NCI-H1930 (cell line): ENCODE measurements at regions not wholly inside any gene's neighbourhood (a gene's known extent, or its start where the extent isn't known, plus 50 kb on each side); places are given as distances from the start of the nearest gene placed in this dataset.
A peak's percentile ranks its signal among the peaks of the same experiment; 100 is the strongest.

Experiments
- DNase-seq, 2 experiments: peaks; one replicate each; lab custom pipeline; 2025; lab: John Stamatoyannopoulos, UW

DNA sequence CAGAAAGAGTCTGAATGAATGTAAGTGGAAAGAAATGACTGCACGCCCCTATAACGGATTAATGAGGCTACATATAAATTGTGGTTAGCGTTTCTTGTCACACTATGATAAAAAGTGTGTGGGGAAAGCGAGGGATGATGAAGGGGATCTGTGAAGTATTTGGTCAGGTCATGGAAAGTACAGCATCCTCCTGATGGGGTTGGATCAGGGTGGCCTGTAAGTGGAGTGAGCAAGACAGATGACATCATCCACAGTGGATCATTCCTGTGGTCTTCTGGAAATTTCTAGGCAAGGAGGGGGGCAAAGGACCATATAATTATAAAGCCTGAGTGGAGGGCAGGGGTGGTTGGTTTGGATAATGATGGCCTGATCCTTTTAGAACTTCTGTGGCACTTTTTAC is 606.0 kb downstream of the INHBA start:
- DNase-seq, result no peak

DNA sequence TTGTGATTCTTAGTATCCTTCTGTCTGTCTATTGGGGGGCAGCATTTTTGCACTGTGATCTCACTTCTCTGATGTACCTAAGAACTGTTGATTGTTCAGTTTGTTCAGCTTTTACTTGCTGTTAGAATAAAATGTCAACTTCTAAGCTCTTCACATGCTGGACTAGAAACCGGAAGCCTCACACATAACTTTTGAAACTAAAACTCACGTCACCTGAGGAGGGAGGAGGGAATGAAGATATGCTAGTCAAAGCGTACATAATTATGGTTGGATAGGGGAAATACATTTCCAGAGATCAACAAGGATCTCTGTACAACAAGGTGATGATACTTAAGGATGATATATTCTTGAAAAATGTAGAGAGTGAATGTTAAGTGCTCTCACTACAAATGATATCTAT is 609.7 kb downstream of the INHBA start:
- no peak for DNase-seq

DNA sequence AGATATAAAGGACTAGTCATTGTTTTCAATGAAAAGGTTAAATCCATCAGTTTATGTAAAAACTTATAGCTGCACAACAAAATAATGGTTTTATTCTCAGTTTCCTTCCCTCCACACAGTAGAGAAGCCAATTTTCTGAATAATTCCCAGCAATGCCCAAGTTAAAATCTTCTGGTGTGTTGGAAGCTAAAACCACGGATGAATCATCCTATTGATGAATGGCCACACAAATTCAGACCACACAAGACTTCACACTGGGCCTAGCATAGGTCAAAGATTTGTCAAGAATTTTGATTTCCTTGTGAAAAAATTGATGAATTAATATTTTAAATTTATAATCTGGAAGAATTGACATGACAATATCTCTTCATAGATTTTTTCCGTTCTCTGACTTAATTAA is 617.6 kb downstream of the INHBA start:
- DNase-seq, result no peak

DNA sequence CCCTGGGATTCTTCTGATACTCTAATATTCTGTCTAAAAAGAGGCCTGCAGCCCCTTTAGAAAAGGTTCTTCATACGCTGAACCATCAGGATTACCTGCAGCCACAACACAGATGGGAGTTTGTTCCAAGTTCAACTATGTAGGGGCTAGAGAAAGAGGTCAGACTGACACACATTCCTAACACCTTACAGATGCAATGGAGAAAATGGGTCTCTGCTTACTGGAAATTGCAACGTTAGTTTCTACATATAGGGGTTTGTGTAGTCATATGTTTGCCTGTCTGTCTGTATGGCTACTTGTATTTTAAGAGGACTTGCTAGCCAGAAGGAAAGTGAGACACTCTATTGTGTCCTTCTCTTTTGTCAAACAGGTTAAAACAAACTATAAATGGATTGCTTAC is 618.5 kb downstream of the INHBA start:
- DNase-seq, result no peak

DNA sequence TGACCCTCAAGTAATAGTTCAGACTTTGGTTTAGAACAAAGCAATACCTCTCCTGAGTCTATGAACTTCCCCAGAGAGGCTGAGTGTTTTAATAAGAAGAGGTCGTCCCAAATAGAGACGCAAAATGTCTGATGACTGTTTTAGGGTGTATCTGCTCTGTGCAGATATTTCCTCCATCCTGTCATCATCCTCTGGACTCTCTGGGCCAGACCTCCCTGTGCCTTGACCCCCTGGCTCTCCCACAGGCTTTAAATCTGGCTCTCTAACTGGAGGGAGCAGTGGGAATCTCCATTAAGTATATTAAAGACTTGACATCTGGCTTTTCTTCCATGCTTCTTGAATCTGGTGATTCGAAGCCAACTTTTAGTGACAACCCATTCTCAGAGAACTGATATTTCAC is 633.3 kb downstream of the INHBA start:
- DNase-seq, result no peak

DNA sequence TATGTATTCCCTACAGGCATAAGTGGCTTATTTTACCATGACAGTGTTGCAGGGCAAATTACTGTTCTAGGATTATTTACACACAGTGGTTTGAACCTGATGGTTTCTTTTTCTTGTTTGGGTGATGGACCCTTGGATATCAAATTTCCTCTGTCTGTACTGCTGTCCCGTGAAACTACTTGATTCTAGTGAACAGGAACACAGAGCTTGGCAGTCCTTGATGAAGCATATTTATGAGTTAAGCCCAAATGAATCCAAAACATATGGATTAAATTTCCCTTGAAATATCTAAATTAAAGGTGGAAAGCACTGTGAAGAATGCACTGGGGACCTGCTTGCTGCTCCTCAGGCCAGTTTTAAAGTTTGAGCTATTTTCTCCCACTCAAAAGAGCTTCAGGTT is 635.3 kb downstream of the INHBA start:
- DNase-seq, result no peak

DNA sequence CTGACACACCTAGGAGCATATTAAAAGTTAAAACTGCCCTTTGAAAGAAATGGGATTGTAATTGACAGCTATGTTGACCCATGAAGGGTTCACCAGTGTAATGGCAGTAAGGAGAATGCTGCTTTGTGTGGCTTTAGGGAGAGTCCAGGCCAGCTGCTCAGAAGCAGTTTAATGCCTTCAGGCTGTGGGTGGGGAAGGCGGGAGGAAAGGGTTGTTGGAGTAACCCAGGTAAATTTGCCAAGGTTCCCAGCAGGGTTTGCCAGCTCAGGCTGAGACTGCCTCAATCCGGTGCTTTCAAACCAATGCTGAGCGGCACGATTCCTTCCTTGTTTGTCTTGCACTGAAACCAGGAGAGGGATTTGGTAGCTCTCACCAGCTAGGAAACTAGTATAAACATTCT is 637.2 kb downstream of the INHBA start:
- DNase-seq, result no peak

DNA sequence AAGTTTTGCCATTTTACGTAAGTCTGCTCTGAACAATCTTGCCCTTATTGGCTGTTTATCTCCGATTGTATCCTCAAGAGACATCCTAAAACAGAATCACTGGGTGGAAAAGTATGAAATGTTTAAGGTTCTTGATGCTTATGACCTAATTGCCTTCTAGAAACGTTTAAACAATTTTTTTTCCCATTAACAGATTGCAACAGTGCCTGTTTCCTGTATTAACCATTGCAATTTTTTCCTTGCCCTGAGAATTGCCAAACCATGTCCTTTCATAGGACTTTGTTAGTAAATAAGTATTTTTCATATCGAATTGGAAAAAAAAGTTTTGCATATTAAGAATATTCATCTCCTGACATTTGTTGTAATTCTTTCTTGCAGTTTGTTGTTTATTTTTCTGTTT is 639.8 kb downstream of the INHBA start:
- DNase-seq, result no peak

DNA sequence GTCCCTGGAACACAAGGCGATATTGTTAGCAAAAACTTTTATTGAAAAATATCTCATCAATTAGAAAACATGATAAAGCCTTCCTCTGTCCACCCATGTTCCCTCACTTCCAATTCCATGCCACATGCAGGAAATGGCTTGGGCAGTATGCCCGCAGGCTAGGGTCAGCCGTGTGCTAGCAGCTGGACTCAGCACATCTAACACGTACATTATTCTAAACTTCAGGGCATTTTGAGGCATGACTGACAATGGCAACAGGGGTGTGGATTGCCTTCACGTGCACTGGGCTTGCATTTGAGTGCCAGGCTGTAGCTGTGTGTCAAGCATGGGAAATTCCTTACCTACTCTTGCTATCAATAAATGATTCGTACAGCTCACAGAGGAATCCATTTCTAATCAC is 642.1 kb downstream of the INHBA start:
- no peak for DNase-seq

DNA sequence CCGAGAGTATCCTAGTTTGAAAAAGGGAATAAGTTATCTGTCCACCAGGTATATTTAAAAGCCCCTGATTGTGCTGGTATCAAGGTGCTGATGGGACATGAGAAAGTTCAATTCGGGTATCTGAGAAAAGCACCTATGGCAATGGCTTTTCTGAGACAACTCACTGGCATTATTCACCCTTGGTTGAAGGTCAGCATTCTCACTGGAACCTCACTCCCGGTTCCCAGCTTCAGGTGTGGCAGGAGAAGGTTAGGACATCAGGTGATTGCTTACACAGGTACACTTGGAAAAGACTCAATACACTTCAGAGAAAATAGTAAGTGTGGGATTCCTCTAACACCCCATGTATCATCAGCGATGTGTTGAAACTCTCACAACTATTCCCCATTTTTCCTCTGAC is 643.1 kb downstream of the INHBA start:
- no peak for DNase-seq

DNA sequence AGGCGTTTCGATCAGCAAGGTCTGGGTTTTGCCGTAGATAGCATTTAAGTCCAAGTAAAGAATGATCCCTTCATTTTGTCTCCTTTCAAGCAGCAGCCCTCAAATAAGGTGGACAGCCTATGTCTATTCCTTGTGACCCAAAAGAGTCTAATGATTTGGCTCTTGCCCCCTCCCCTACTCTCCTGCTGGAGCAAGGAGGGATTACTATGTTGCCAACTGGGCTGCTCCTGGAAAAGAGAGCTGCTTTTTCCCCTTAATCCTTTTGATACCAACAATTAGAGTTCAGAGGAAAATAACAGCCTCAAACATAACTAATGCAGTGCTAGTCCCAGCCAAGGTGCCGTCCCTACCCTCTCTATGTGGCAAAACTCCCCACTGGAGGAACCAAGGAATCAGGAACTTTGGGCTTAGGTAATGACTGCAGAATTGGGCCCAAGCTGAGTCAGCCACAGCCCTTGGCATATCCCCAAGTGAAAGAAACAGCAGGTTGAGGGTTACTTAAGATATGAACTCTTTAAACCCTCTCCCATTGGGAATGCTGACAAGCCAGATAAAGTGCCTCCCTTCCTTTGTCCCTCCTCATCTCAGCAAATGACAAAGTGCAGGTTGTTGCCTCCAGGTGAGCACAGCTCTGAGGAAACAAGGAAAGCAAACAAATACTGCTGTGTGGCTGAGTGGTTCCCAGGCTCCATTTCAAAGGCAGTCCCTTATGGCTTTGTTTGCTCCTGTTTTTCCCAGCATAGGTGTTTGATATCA is 643.7 kb downstream of the INHBA start:
- peak in 1 of 2 experiments; percentile 23 for DNase-seq

DNA sequence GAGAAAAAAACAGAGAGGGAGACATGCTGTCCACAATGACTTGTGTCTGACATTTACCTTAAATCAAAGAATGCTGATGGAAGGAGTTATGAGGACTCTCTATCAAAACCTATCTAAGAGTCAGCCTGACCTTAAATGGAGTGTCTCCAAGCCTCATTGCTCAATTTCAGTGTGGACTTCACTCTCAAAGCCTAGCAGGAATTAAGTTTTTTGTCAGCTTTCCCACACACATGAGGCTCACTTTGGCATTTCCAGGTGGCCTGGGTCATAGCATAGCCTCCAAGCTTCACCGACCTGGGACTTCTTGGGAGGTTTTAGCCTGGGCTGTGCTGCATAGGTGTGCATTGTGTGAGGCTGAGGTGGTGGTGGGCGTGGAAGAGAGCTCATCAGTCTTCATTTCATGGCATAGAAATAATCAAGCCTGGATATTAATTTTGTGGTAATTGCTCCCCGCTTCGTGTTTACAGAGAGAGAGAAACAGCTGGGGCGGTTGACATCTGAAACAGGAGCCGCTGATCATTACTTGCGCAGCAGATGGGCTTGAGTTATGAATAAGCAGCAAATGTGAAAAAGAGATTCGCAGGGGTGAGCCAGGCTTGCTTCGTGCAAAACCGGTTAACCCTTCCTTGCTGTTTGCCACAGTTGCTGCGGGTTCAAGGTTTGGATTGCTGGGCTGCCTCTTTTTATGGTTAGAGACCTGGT is 647.8 kb downstream of the INHBA start:
- no peak for DNase-seq

DNA sequence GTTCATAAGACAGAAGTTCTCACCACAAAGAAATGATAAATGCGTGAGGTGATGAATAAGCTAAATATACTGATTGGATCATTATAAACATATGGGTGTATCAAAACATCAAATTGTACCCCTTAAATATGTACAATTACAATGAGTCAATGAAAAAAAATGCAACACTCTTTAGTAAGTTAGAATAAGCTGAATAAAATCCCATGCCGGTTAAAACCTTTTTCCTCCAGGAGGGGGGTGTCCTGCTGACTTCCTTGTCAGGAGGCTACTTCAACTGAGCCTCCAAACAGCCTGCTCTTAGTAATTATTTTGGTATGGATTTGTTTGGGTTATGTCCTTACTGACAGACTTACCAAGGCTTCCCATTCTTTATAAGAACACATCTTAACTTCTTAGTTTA is 649.1 kb downstream of the INHBA start:
- no peak for DNase-seq

DNA sequence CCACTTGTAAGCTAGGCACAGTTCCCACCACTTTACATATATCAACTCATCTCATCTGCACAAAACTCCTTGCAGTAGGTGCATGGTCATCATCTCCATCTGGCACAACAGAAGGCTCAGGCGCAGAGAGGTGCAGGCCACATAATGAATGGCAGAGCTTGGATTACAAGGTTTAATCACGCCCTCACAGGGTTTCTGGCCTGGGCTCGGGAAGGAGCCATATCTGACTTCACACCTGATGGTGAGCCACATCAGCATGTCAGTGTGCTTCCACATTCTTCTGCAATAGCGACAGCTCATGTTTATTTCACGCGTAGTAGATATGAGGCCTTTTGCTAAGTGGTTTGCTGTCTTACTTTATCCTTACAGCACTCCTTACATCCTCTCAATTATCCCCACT is 650.2 kb downstream of the INHBA start:
- no peak for DNase-seq

DNA sequence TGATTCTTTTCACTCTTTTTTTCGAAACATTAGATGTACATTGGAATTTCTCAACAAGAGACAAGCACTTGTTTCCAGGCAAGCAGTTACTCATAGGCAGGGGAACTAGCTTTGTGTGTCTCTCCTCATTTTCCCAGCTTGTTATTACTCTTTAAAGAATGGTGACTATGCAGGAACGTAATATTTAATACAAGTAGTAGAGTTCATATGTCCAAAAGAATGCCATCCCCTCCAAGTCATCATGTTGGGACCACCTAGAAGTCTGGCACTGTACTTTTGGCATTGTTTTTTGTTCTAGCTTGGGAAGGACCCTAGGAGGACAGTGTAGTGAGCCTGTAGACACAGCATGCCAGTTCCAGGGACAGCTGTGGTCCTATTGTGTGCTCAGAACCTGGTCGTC is 650.7 kb downstream of the INHBA start:
- no peak for DNase-seq

DNA sequence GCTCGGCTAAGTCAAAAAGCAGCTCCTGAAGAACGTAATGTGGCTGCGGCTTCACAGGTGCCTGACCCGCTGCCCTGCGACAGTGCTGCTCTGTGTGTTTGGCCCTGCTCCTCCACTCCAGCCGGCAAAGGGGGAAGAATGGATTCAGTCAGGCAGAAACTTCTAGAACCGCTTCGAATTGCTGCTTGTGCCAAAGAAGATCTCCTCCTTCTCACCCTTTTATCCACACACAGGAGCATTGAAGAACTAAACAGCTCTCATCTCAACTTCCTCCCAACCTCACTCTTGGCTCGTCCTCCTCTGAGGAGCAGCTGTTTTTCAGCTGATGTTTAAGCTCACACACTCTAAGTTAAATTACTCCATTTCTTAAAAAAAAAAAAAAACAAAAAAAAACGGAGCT is 651.4 kb downstream of the INHBA start:
- no peak for DNase-seq

DNA sequence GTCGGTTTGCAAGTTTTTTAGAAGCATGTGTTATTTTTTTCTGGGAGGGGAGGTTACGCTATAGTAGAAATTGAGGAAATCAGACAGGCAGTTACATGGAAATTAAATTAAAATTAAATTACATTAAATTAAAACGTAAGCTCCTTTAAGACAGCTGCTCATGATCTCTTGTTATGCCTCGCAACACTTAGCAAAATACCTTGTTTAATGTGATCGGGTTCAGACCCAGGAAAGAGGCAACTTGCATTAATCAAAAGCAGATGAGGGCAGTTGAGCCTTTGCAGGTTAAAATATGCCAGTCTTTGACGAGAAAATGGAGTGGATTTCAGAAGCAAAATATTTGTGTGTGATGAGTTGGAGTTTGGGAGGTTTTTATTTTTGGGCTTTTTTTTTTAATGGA is 651.8 kb downstream of the INHBA start:
- DNase-seq, result no peak

DNA sequence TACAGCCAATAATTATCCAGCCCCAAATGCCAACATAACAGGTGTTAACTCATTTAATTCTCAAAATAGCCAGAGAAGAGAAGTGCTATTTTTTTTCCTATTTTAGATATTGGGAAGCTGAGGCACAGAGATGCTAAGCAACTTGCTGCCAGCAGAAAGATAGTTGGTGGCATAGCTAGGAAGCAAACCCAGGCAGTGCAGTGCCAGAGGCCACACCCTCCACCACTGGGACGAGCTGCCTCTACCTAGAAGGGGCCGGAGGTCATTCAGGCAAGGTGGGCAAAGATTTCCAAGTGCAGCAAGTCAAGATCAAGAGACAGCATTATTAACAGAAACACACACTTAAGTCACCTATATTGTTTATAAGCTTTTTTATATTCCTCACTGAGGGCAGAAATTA is 654.1 kb downstream of the INHBA start:
- DNase-seq, result no peak

DNA sequence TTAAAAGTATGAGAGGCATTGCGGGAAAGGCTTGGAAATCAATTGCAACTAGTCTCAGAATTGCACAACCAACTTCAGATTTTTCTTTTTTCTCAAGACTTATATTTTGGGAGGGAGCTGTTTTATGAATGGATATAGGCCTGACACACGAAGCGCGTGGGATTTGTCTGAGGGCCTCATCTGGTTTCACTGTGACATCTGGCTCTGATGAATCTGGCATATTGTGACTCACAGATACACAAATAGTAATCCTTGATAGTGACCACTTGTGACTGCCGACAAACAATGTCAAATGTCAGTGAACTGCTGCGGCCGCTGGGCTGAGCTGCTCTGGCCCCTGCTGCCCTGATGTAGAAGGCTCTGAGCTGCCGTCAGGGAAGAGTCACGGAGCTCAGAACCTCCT is 655.1 kb downstream of the INHBA start:
- DNase-seq, result no peak

DNA sequence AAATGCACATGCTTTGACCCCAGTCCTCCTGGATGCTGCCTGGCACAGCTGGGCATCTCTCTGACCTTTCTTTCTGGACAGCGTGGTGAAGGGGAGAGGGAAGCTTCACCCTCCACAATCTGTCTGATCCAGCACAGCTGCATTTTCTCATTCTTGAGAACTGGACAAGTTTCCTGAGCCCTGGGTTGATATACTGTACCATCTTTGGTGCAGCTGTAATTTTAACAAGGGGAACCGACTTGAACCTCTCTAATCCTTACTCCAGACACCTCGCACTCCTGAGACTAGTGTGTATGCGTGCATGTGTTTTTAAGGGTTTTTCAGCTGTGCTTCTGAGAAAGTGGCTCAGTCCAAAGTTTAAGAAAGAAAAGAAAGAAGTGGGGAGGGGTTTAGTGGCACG is 655.7 kb downstream of the INHBA start:
- no peak for DNase-seq

DNA sequence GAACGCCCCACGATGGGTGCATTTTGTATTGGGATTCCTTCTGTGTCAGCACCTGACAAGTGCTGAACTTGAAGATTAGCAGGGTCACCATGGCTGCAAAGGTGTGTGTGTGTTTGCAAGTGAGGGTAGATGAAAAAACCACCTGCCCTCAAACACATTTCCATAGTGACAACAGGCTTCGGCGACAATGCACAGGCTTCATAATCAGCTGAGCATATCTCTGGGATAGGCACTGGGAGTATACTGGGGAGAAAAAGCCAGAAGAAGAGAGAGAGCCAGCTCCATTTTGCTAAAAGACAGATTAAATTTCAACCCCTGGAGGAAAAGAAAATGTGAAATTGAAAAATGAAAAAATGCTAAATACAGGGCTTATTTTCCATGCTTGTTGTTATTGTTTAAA is 656.1 kb downstream of the INHBA start:
- DNase-seq, result no peak

DNA sequence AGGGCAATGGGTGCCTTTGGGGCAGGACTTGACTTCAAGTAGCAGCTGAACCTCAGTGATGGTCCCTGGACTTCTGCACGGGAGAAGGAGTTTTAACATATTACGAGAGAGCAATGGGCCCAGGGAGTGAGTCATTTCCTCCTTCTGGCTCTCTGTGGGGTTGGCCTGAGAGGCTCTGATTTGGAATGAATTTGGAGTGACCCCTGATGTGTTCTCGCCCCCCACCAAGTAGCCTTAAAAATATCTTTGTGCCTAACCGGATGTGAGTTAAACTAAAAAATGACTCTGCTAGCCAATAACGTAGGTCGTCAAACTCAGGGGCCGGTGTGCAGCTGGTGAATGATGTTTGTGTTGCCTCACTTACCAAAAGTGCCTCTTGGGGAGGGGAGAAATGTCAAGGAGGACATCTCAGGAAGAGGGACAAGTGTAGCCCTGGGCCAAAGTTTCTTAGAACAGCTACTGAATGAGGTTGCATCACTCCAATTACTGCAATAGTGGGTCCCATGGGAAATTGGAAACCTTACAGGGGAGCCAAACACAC is 656.6 kb downstream of the INHBA start:
- DNase-seq, result peak in 1 of 2 experiments; percentile 2

DNA sequence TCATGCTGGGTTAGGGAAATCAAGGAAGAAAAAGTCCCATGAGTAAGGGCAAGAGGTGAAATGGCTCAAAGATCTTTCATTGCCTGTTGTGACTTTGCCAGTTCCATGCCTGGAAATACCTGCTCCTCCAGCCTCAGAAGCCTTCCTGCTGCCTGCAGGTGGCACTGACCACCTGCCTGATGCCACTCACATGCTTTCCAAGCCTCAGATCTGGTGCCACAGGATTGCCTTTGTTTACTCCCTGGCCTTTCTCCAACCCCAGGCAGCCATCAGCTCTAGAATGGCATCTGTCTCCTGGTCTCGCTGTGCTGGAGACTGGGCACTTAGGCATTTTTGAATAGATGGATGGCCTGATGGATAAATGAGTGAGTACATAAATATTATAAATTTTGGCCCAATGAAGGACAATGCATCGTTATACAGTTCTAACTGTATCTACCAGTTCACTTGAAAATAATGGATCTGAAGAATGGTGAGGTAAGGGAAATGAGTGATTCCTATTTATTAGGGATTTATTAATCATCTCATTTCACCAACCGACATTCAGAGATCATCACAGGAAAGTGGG is 657.2 kb downstream of the INHBA start:
- peak in 1 of 2 experiments; percentile 37 for DNase-seq
